ENCODE measurements at regions not wholly inside any gene's neighbourhood (a gene's known extent, or its start where the extent isn't known, plus 50 kb on each side); places are given as distances from the start of the nearest gene placed in this dataset.

GRCh38 chr2:211237586-211238275 lies 681.3 kb downstream of the CPS1 start:
- DNase-seq (ENCODE audit: low spot score), result no peak

- DNase-seq (ENCODE audit: low spot score), result no peak
Observed at GRCh38 chr2:211241891-211242290, 685.5 kb downstream of the CPS1 start.

DNA sequence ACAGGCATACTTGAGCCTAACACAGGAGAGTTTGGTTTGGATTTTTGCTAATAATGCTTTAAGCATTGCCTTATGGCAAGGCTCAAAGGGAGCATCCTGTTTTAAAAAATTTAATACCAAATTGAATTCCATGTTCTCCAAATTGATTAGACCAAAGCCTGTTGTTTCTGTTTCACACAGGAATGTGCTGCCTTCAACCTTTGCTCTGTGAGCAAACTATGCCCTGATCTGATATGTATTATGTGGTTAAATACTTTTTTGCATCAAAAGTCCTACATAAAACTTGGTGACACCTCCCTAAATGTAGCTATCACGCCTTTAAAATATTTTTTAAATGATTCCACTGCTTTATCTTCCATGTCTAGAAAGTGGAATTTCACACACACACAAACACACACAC lies 691.4 kb downstream of the CPS1 start:
- DNase-seq (ENCODE audit: low spot score), result no peak

DNA sequence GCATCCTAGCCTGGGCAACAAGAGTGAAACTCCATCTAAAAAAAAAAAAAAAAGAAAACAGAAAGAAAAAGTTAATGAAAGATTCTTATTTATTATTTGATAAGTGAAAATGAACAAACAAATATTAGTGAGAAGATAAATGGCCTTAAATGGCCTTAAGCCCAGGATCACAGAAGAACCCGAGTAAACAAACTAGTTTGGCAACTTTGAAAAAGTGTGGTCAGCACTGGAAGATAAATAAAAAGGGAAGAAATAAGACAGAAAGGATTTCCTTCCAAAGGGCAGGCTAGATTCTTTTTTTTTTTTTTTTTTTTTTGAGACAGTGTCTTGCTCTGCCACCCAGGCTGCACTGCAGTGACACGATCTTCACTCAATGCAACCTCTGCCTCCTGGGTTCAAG lies 692.4 kb downstream of the CPS1 start:
- DNase-seq (ENCODE audit: low spot score), result no peak

DNA sequence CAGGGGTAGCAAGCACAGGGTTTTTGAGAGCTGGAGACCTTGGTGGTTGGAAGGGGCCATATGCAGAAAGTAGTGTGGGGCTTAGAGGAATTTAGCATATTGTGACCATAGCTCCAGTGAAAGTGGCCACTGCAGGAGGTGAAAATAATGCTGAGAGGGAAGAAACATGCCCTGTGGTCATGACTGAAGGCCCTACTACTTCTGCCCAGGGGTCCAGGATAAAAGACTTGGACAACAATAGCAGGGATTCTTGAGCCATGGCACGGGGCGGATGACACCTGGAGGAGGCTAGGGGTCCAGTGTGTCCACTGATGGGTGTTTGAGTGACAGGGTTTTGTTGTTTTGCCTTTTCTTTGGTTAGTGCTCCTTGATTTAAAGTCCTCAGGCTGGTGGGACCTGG lies 694.6 kb downstream of the CPS1 start:
- DNase-seq (ENCODE audit: low spot score), result no peak

DNA sequence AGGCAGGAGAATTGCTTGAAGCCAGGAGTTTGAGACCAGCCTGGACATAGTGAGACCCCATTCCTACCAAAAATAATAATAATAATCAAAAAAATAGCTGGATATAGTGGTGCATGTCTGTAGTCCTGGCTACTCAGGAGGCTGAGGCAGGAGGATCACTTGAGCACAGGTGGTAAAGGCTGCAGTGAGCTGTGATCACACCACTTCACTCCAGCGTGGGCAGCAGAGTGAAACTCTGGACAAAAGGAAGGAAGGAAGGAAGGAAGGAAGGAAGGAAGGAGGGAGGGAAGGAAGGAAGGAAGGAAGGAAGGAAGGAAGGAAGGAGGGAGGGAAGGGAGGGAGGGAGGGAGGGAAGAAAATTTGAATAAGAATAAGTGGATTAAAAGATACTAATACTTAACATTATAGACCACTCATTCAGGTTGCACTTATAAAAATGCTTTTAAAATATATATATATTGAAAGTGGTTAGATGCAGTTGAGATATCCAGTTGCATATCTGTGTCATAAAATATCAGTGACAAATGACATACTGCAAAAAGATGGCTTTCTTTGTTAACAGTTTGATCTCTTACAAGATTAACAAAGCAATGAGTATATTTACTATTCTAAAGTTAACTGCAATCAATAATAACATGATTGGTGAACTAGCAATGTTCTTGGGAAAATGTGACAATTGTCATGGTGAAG lies 702.4 kb downstream of the CPS1 start:
- no peak for DNase-seq (ENCODE audit: low spot score)

DNA sequence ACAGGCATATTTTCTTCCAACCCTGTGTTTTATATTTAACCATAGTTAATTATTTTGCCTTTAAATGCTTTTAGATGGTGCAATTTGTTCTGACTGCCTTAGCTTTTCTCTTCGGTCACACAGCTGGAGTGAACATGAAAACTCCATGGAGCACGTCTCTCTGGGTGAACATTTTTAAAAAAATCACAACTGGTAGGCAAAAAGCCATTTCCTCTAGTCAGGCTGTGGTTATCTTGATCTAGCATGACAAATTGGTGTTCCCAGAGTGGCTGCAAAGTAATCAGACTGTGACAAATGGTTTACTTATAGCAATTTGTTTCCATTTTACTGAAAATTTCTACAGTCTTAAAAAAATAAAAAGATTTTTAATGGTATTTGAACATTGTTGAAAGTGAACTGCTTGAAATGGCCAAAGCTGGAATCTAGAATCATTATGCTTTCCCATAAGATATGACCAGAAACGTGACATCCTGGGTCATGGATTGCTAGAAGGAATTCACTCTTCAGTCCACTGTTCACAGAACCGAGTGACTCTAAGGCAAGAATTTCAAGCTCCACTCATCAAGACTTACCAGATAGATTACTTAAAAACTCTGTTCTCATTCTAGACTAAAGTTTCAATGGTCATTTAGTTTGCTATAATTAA lies 703.6 kb downstream of the CPS1 start:
- no peak for DNase-seq (ENCODE audit: low spot score)

GRCh38 chr2:211270257-211270656 lies 713.9 kb downstream of the CPS1 start:
- DNase-seq (ENCODE audit: low spot score), result no peak

GRCh38 chr2:211281430-211282073 lies 725.2 kb downstream of the CPS1 start:
- no peak for DNase-seq (ENCODE audit: low spot score)

DNA sequence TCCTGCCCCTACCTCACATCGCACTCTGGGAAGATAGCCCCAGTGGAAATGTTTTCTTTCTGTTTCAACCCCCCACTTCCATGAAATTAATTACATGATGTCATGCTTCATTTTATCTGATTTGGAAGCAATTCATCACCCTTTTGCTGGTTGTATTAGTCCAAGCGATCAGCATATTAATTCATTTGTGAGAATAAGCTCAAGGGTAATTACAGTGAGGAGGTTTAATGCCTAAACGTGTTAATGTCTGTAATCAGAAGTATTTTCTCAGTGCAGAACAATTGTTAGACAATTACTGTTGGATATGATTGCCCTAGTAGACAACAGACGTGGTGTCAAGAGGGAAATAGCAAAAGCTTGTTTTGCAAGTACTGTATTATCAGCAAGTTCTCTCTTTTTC lies 746.3 kb downstream of the CPS1 start:
- no peak for DNase-seq (ENCODE audit: low spot score)

DNA sequence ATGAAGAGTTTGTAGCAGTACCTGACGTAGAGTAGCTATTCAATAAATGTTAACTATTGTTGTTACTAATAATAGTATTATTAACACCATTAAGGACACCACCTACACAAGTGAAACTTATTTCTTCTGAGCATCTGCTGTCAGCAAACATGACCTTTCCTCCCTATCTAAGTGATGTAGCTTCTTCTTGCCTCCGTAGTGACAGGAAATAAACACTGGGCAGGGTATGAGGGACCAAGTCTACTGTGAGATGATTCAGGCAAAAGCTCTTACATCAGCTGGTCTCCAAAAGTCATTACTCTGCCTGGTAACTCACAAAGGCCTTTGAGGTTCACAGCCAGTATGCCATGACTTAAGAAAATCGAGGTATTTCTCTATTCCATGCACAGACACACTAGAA lies 750.5 kb downstream of the CPS1 start:
- DNase-seq (ENCODE audit: low spot score), result no peak
